ENCODE measurements at regions not wholly inside any gene's neighbourhood (a gene's known extent, or its start where the extent isn't known, plus 50 kb on each side); places are given as distances from the start of the nearest gene placed in this dataset.
A peak's percentile ranks its signal among the peaks of the same experiment; 100 is the strongest.
"Not testable (repeated sequence)": the region's sequence is repeated elsewhere in the genome, so short reads cannot be mapped to it uniquely, and the experiment has no call there.

DNA sequence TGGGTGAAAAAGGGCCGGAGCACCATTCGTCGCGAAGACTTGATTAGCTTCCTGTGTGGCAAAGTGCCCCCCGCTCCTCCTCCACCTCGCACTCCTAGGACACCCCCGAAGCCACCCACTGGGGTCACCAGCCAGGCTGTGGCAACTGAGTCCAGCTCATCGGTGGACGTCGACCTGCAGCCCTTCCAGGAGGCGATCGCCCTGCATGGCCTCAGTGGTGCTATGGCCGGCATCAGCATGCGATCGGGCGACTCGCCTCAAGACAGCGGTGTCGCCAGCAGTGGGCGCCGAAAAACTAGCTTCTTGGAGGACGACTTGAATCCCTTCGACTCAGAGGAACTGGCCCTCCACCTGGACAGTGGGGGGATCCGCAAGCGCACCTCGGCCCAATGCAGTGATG, 126.8 kb upstream of the CXorf66 start:
- DNase-seq (no peak), ATAC-seq (replicated peaks) (no peak)
- no peaks in the 10 kb centered on the region for H3K9me3 Mint-ChIP-seq
- H3K27ac Mint-ChIP-seq = no peak overlapping the region
- peaks cover 13 to 14% of the 10 kb centered on the region in 2 donors for H3K27me3 Mint-ChIP-seq
- no peak overlapping the region for H3K4me3 Mint-ChIP-seq
- peaks cover 0 to 1% of the 10 kb centered on the region in 2 donors for H3K4me1 Mint-ChIP-seq
- no peaks in the 10 kb centered on the region for H3K36me3 Mint-ChIP-seq

DNA sequence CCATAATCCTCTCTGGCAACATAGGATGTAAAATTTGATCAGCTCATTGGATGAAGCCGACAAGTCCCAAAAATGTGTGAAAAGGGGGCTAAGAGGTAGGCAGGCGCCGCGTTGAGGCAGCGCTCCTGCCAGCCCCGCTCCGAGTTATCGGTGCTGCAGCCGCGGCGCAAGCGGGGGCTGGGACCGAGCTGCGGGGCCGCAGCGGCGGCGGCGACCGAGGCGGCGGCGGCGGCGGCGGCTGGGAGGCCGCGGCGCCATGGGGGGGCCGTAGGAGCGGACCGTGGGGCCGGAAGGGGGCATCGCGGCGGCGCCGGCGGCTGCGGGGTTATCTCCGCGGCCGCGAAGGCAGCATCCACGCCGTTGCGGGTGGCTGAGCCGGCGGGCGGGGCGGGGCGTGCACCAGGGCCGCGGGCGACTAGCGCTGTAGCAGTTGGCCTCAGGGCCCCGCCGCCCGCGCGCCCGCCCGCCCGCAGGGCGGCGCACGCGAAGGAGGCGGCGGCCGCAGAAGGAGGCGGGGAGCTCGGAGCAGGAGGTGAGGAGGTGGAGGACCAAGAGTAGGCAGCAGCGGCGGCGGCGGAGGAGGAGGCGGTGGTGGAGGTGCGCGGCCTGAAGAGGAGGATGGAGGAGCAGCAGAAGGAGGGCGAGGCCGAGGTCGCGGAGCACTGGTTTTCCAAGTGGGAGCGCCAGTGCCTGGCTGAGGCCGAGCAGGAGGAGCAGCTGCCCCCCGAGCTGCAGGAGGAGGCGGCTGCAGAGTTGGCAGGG, 126.0 kb upstream of the CXorf66 start:
- peaks cover 10 to 13% of the 10 kb centered on the region in 2 donors for H3K27me3 Mint-ChIP-seq
- H3K4me3 Mint-ChIP-seq = peak overlapping the region; percentile 66 to 79
- ATAC-seq (replicated peaks) = peak; percentile 75 to 80
- no peak overlapping the region for H3K27ac Mint-ChIP-seq
- H3K36me3 Mint-ChIP-seq = no peaks in the 10 kb centered on the region
- no peaks in the 10 kb centered on the region for H3K9me3 Mint-ChIP-seq
- DNase-seq = peak; percentile 10
- peaks cover 0 to 1% of the 10 kb centered on the region in 2 donors for H3K4me1 Mint-ChIP-seq

DNA sequence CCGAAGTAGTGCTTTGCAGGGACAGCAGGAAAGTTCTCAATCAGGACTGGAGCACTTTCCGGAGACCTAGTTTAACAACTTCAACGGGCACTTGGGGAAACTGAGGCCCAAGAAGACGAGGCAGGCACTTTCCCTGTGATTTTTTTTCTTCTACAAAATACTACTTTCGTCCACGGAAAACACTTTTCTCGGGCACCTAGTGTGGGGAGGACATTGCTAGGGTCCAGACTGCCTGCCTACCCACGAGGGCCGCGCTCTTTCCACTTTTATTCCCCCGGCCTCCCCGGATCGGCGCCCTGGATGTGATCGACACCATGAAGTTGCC, 125.4 kb upstream of the CXorf66 start:
- Mint-ChIP-seq H3K4me1 (peaks cover 0 to 1% of the 10 kb centered on the region in 2 donors), H3K36me3 (no peaks in the 10 kb centered on the region), H3K4me3 (peak overlapping the region; percentile 65 to 66), H3K27ac (no peak overlapping the region), H3K27me3 (peaks cover 10 to 13% of the 10 kb centered on the region in 2 donors), H3K9me3 (no peaks in the 10 kb centered on the region)
- DNase-seq (no peak), ATAC-seq (replicated peaks) (no peak)

DNA sequence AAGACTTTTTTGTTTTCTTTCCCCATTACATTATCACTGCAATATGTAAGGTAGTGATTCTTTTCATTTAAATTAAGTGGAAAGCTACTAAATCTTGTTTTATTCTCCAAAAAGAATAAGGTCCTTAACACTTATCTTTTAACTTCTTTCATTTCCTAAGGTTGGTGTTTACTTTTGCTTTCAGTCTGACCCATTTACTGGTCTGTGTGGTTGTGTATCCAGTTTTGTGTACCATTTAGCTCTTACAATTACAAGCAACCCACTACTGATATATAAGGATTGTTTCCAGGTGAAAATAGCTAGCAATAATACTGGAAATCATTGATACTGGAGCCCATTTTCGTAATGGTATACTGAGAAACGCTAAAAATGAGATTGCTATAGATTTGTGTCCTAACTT, 123.1 kb upstream of the CXorf66 start:
- DNase-seq (no peak), ATAC-seq (replicated peaks) (no peak)
- no peak overlapping the region for H3K27ac Mint-ChIP-seq
- no peaks in the 10 kb centered on the region for H3K36me3 Mint-ChIP-seq
- H3K27me3 Mint-ChIP-seq = peaks cover 10 to 13% of the 10 kb centered on the region in 2 donors
- no peaks in the 10 kb centered on the region for H3K9me3 Mint-ChIP-seq
- no peak overlapping the region for H3K4me3 Mint-ChIP-seq
- peaks cover 0 to 1% of the 10 kb centered on the region in 2 donors for H3K4me1 Mint-ChIP-seq

DNA sequence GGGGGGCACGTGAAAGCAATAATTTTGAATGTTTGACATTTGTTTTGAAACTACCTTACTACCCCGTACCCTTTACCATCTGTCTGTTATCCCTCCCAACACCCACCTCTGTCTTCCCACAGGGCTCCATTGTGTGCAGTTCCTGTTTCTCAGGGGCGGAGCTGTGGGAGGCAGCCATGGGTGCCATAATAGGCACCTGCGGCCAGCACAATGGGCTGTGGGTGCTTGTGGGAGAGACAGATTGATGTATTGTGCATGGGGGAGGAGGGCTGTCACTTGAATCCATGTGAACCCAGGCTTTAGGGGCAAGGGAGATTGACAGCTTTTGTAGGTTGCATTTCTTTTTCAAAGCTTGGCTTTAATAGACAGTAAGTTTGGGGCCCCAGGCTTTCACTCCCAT, 122.6 kb upstream of the CXorf66 start:
- Mint-ChIP-seq H3K27ac (no peak overlapping the region), H3K4me3 (peak overlapping the region in 1 of 2 donors; percentile 21), H3K27me3 (peaks cover 10 to 13% of the 10 kb centered on the region in 2 donors), H3K9me3 (no peaks in the 10 kb centered on the region), H3K36me3 (no peaks in the 10 kb centered on the region), H3K4me1 (peaks cover 0 to 1% of the 10 kb centered on the region in 2 donors)
- DNase-seq = no peak
- peak; percentile 67 to 68 for ATAC-seq (replicated peaks)

DNA sequence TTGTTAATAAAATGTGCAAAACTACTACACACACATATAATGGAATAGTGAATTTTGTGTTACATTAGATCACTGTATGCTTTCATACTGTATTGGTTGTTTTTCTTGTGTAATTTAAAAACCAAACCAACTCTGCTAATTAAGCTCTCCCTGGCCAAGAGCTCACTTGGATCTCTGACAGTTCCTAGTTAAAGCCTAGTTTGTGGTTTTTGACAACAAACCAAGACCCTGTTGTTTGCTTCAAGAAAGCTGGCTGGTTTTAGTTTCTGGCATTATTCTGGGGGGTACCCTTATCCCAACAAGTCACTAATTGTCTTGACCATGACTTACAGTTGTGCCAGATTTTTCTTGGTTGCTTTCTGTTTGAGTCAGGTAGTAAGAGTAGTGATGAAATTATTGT, 121.4 kb upstream of the CXorf66 start:
- Mint-ChIP-seq H3K36me3 (no peaks in the 10 kb centered on the region), H3K9me3 (no peaks in the 10 kb centered on the region), H3K27me3 (peaks cover 6 to 13% of the 10 kb centered on the region in 2 donors), H3K4me1 (peaks cover 0 to 1% of the 10 kb centered on the region in 2 donors), H3K4me3 (no peak overlapping the region), H3K27ac (no peak overlapping the region)
- DNase-seq = no peak
- no peak for ATAC-seq (replicated peaks)

DNA sequence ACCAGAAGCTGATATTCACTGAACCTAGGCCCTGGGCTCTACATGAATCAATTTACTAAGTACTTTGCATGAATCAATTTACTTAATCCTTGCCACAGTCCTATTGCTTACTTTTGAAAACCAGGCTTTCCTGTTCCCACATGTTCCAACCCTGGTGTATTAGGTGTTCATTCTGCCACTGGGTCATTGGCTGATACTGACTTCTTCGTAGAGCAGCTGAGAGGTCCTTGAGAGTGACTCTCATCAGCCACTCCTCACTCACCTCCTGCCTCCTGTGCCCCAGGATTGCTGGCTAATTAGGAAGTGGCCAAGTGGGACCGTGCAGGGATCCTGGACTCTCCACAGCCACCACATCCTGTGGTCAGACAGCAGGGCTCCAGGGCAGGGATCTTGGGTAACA, 109.5 kb upstream of the CXorf66 start:
- H3K27ac Mint-ChIP-seq; H3K9me3 Mint-ChIP-seq; ATAC-seq (replicated peaks): not testable (repeated sequence)

DNA sequence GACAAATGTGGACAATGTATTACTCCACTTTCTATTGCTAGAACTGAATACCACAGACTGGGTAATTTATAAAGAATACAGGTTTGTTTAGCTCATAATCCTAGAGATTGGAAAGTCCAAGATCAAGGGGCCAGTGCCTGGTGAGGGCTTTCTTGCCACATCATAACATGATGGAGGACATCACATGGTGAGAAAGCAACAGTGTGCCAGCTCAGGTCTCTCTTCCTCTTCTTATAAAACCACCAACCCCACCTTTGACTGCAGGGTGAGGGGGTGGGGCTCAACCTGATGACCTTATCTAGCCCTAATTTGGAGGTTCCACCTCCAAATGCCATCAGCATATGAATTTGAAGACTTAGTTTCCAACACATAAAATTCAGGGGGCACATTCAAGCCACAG, 105.7 kb upstream of the CXorf66 start:
- H3K9me3 Mint-ChIP-seq = no peaks in the 10 kb centered on the region
- no peak overlapping the region for H3K4me3 Mint-ChIP-seq
- ATAC-seq (replicated peaks) (peak; percentile 75 to 81), DNase-seq (no peak)
- no peak overlapping the region for H3K27ac Mint-ChIP-seq
- no peaks in the 10 kb centered on the region for H3K36me3 Mint-ChIP-seq
- no peaks in the 10 kb centered on the region for H3K27me3 Mint-ChIP-seq
- no peaks in the 10 kb centered on the region for H3K4me1 Mint-ChIP-seq

More for the DNA sequence above, 109.5 kb upstream of the CXorf66 start:
- not testable (repeated sequence) for DNase-seq, H3K36me3 Mint-ChIP-seq, H3K4me3 Mint-ChIP-seq, H3K4me1 Mint-ChIP-seq, H3K27me3 Mint-ChIP-seq

DNA sequence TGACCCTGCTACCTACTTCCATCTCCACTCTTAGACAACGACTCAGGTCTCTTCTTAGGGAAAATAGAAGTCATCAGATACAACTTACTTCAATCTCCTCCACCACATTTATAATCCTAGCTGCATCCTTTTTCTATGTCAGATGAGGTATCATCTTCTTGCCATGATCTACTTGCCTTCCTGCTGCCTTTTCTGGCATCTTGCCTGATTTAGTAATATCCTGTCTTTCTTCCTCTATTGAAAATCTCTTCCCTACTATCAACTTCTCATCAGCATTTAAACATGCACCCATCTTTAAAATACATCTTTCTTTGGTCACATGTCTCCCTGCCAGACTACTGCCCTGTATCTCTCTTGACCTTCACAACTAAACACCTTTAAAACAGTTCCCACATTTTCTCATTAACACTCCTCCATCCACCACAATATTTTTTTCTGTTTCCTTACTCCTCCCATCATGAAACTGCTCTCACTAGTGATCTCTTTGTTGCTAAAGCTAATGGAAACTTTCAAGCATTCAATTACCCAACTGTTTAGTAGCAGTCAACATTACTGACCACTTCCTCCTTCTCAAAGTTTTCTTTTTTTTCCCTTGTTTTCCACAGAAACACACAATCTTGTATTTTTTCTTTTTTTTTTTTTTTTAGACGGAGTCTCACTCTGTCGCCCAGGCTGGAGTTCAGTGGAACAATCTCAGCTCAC, 100.8 kb upstream of the CXorf66 start:
- ATAC-seq (replicated peaks) (peak; percentile 41 to 51), DNase-seq (no peak)
- H3K4me3 Mint-ChIP-seq = no peak overlapping the region
- H3K27ac Mint-ChIP-seq = no peak overlapping the region
- H3K36me3 Mint-ChIP-seq = no peaks in the 10 kb centered on the region
- H3K27me3 Mint-ChIP-seq = no peaks in the 10 kb centered on the region
- H3K9me3 Mint-ChIP-seq = no peaks in the 10 kb centered on the region
- no peaks in the 10 kb centered on the region for H3K4me1 Mint-ChIP-seq

DNA sequence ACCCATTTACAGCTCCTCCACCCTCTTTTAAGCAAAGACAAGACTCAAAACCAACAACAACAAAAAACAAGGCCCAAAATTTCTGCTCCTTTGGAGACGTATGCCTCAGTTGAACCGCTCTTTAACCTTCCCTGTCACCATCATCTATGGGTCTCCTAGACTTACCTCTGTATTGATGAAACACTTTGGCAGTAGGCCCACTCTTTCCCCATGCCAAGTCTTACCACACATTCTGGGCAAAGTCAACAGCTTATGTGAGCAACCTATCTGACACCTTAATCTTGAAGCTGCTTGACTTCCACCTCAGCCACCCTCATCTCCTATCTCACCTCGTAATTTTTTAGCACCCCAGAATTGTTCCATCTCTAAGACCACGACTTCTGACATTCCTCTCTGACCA, 99.7 kb upstream of the CXorf66 start:
- DNase-seq (no peak), ATAC-seq (replicated peaks) (no peak)
- Mint-ChIP-seq H3K27ac (no peak overlapping the region), H3K9me3 (peaks cover 0 to 2% of the 10 kb centered on the region in 2 donors), H3K36me3 (no peaks in the 10 kb centered on the region), H3K4me1 (no peaks in the 10 kb centered on the region), H3K4me3 (no peak overlapping the region), H3K27me3 (no peaks in the 10 kb centered on the region)

DNA sequence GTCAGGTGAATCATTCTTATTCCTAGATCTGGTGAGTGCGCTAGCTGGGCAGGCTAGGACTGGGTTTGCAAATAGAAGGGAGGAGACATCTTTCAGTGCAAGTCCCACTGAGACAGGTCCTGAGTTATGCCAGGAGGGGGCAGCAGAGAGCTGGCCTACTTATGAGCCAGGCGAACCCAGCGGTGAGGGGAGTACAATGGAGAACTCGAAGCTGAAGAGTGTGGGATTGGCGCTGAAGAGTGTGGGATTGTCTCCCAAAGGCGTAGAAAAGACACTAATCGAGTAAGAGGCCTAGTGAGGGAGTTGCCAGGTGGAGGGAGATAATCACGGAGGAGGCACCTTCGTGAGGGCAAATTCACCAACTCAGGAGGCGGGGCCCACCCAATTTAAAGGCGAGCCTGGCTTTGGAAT, 91.7 kb upstream of the CXorf66 start:
- Mint-ChIP-seq H3K27ac (no peak overlapping the region), H3K4me3 (no peak overlapping the region), H3K36me3 (no peaks in the 10 kb centered on the region), H3K4me1 (peaks cover 2 to 6% of the 10 kb centered on the region in 2 donors), H3K9me3 (peaks cover 0 to 2% of the 10 kb centered on the region in 2 donors), H3K27me3 (peaks cover 6 to 10% of the 10 kb centered on the region in 2 donors)
- ATAC-seq (replicated peaks) = peak; percentile 73 to 91
- DNase-seq = peak; percentile 40

DNA sequence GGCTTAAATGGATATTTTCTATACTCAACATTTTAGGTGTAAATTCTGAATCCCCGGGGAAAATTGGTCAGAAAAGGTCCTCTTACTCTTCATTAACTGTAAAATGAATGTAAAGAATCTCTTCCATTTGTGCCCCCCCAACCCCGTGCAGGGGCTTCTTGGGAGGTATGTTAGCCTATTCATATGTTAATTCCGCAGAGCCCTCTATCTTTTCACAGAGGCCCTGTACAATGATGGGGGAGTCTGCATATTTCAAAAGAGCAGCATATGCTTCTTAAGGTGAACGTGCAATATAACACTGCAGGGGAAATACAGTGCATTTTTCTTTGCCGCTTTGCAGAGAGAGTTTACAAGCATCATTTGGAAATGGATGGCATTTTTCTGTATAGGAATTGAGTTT, 88.5 kb upstream of the CXorf66 start:
- peaks cover 6 to 10% of the 10 kb centered on the region in 2 donors for H3K27me3 Mint-ChIP-seq
- H3K36me3 Mint-ChIP-seq = no peaks in the 10 kb centered on the region
- H3K27ac Mint-ChIP-seq = no peak overlapping the region
- H3K9me3 Mint-ChIP-seq = no peaks in the 10 kb centered on the region
- DNase-seq (no peak), ATAC-seq (replicated peaks) (no peak)
- no peak overlapping the region for H3K4me3 Mint-ChIP-seq
- H3K4me1 Mint-ChIP-seq = peaks cover 2 to 6% of the 10 kb centered on the region in 2 donors

DNA sequence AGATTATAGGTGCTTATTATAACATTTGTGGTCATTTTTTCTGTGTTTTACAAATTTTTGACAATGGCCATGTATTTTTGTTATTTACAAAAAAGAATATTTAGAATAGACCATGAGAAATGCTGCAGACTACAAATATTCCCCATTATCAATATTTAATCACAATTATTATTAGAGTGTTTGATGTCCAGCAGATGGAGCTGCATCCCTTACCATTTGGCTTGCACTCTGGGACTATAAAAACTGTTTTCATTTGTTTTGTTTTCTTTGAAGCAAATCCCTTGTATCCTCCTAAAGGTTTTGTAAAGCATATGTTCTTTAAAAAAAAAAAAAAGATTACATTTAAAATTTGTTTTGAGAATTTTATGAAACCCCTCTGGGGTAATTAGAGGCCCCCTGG, 85.6 kb upstream of the CXorf66 start:
- H3K9me3 Mint-ChIP-seq = no peaks in the 10 kb centered on the region
- ATAC-seq (replicated peaks) (no peak), DNase-seq (no peak)
- H3K27ac Mint-ChIP-seq = no peak overlapping the region
- H3K36me3 Mint-ChIP-seq = no peaks in the 10 kb centered on the region
- no peaks in the 10 kb centered on the region for H3K4me1 Mint-ChIP-seq
- H3K4me3 Mint-ChIP-seq = no peak overlapping the region
- peaks cover 0 to 9% of the 10 kb centered on the region in 2 donors for H3K27me3 Mint-ChIP-seq

DNA sequence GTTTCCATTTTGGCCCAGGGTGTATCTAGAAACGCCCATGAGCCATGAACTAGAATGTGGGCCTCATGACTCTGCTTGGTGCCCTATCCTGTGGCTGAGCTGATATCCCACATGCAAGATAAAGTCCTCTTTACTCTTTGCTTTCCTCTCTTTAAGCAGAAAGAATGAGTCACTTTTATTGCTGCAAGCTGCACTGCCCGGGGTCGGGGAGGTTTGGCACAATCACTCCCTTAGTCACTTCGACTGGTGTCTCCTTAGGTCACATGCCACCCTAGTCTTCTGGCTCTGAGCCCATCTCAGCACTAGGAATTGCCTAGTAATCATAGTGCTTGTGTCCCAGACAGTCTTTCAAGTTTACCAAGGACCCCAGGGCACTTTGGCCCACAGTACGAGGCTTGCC, 75.1 kb upstream of the CXorf66 start:
- H3K36me3 Mint-ChIP-seq = no peaks in the 10 kb centered on the region
- H3K9me3 Mint-ChIP-seq = peaks cover 1 to 9% of the 10 kb centered on the region in 2 donors
- H3K4me1 Mint-ChIP-seq = no peaks in the 10 kb centered on the region
- no peak overlapping the region for H3K4me3 Mint-ChIP-seq
- no peak overlapping the region for H3K27ac Mint-ChIP-seq
- no peak for ATAC-seq (replicated peaks)
- peaks cover 0 to 6% of the 10 kb centered on the region in 2 donors for H3K27me3 Mint-ChIP-seq
- DNase-seq = no peak

DNA sequence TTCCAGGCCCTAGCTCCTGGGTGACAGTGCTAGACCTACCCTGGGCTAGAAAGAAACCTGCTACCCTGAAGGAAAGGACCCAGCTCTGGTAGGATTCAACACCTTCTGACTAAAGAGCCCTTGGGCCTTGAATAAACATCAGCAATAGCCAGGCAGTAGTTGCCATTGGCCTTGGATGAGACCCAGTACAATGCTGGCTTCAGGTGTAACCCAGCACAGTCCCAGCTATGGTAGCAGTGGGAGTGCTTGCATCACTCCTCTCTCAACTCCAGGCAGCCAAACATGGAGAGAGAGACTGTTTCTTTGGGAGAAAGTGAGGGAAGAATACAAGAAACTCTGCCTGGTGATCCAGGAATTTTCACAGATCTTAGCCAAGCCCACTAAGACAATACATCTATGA, 73.5 kb upstream of the CXorf66 start:
- H3K9me3 Mint-ChIP-seq = peaks cover 4 to 14% of the 10 kb centered on the region in 2 donors
- peaks cover 4 to 5% of the 10 kb centered on the region in 2 donors for H3K27me3 Mint-ChIP-seq
- no peak overlapping the region for H3K27ac Mint-ChIP-seq
- peaks cover 0 to 2% of the 10 kb centered on the region in 2 donors for H3K36me3 Mint-ChIP-seq
- DNase-seq (no peak), ATAC-seq (replicated peaks) (no peak)
- H3K4me3 Mint-ChIP-seq = no peak overlapping the region
- peaks cover 0 to 7% of the 10 kb centered on the region in 2 donors for H3K4me1 Mint-ChIP-seq
